ENCODE measurements at regions not wholly inside any gene's neighbourhood (a gene's known extent, or its start where the extent isn't known, plus 50 kb on each side); places are given as distances from the start of the nearest gene placed in this dataset.
A peak's percentile ranks its signal among the peaks of the same experiment; 100 is the strongest.
"Not testable (repeated sequence)": the region's sequence is repeated elsewhere in the genome, so short reads cannot be mapped to it uniquely, and the experiment has no call there.

- DNase-seq (ENCODE audit: low spot score), result no peak
These were observed 51.9 kb upstream of the TBL1XR1 start for GRCh38 chr3:177249203-177249602.

- DNase-seq (ENCODE audit: low spot score), result no peak
These were observed 52.9 kb upstream of the TBL1XR1 start for GRCh38 chr3:177250151-177250550.

- no peak for DNase-seq (ENCODE audit: low spot score)
These were observed 54.5 kb upstream of the TBL1XR1 start for GRCh38 chr3:177251755-177252154.

GRCh38 chr3:177257006-177257405 lies 59.7 kb upstream of the TBL1XR1 start:
- DNase-seq (ENCODE audit: low spot score), result no peak

GRCh38 chr3:177257625-177258024 lies 60.3 kb upstream of the TBL1XR1 start:
- no peak for DNase-seq (ENCODE audit: low spot score)

GRCh38 chr3:177262396-177262795 lies 65.1 kb upstream of the TBL1XR1 start:
- DNase-seq (ENCODE audit: low spot score), result peak; percentile 41

- DNase-seq (ENCODE audit: low spot score), result no peak
These were observed 66.5 kb upstream of the TBL1XR1 start for GRCh38 chr3:177263615-177264368.

- DNase-seq (ENCODE audit: low spot score), result not testable (repeated sequence)
These were observed 74.7 kb upstream of the TBL1XR1 start for GRCh38 chr3:177271811-177272501.

GRCh38 chr3:177278016-177278415 lies 80.7 kb upstream of the TBL1XR1 start:
- no peak for DNase-seq (ENCODE audit: low spot score)

- no peak for DNase-seq (ENCODE audit: low spot score)
These were observed 82.0 kb upstream of the TBL1XR1 start for GRCh38 chr3:177279118-177279815.

GRCh38 chr3:177281292-177282118 lies 84.2 kb upstream of the TBL1XR1 start:
- no peak for DNase-seq (ENCODE audit: low spot score)

GRCh38 chr3:177282119-177282655 lies 84.9 kb upstream of the TBL1XR1 start:
- no peak for DNase-seq (ENCODE audit: low spot score)

- DNase-seq (ENCODE audit: low spot score), result no peak
These were observed 86.7 kb upstream of the TBL1XR1 start for GRCh38 chr3:177283983-177284382.

- peak; percentile 72 for DNase-seq (ENCODE audit: low spot score)
These were observed 87.2 kb upstream of the TBL1XR1 start for GRCh38 chr3:177284383-177284881.

GRCh38 chr3:177286034-177286433 lies 88.8 kb upstream of the TBL1XR1 start:
- no peak for DNase-seq (ENCODE audit: low spot score)

GRCh38 chr3:177287231-177287630 lies 89.9 kb upstream of the TBL1XR1 start:
- DNase-seq (ENCODE audit: low spot score), result no peak

- no peak for DNase-seq (ENCODE audit: low spot score)
These were observed 93.4 kb upstream of the TBL1XR1 start for GRCh38 chr3:177290633-177291032.

- peak; percentile 78 for DNase-seq (ENCODE audit: low spot score)
These were observed 96.9 kb upstream of the TBL1XR1 start for GRCh38 chr3:177294221-177294620.

- no peak for DNase-seq (ENCODE audit: low spot score)
These were observed 97.8 kb upstream of the TBL1XR1 start for GRCh38 chr3:177295116-177295515.

- DNase-seq (ENCODE audit: low spot score), result no peak
These were observed 102.0 kb upstream of the TBL1XR1 start for GRCh38 chr3:177299250-177299649.

GRCh38 chr3:177300039-177300833 lies 103.0 kb upstream of the TBL1XR1 start:
- DNase-seq (ENCODE audit: low spot score), result peak; percentile 18

All from AG20443 (cell line).